ENCODE measurements at regions not wholly inside any gene's neighbourhood (a gene's known extent, or its start where the extent isn't known, plus 50 kb on each side); places are given as distances from the start of the nearest gene placed in this dataset.

- BruUV-seq (replicated peaks) = no TSS peak
- Histone ChIP-seq H3K27ac (ENCODE audit: low read length) (no peak overlapping the region), H3K27me3 (ENCODE audit: low read length) (no peaks in the 10 kb centered on the region), H3K36me3 (ENCODE audit: low read depth, low read length) (no peaks in the 10 kb centered on the region), H3K79me2 (ENCODE audit: low read length) (no peaks in the 10 kb centered on the region), H3K9me3 (ENCODE audit: low read length) (no peaks in the 10 kb centered on the region), H3K9me2 (replicated peaks; ENCODE audit: low read length) (no peaks in the 10 kb centered on the region), H3K4me1 (ENCODE audit: insufficient read depth, low read length) (peaks cover 27% of the 10 kb centered on the region), H4K20me1 (ENCODE audit: low read length) (no peaks in the 10 kb centered on the region), H3K9ac (ENCODE audit: low read length) (no peak overlapping the region), H3K4me2 (ENCODE audit: low read length) (no peak overlapping the region), H3K4me3 (ENCODE audit: low read length) (no peak overlapping the region), H2AFZ (ENCODE audit: low read length) (no peak overlapping the region), H3F3A (ENCODE audit: low read length, unreplicated experiment) (no peaks in the 10 kb centered on the region)
- TF ChIP-seq, protein P1, sequence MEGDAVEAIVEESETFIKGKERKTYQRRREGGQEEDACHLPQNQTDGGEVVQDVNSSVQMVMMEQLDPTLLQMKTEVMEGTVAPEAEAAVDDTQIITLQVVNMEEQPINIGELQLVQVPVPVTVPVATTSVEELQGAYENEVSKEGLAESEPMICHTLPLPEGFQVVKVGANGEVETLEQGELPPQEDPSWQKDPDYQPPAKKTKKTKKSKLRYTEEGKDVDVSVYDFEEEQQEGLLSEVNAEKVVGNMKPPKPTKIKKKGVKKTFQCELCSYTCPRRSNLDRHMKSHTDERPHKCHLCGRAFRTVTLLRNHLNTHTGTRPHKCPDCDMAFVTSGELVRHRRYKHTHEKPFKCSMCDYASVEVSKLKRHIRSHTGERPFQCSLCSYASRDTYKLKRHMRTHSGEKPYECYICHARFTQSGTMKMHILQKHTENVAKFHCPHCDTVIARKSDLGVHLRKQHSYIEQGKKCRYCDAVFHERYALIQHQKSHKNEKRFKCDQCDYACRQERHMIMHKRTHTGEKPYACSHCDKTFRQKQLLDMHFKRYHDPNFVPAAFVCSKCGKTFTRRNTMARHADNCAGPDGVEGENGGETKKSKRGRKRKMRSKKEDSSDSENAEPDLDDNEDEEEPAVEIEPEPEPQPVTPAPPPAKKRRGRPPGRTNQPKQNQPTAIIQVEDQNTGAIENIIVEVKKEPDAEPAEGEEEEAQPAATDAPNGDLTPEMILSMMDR (conservative IDR thresholded peaks at IDR 0.05; ENCODE audit: low read depth, low read length) = no peak
- TF ChIP-seq EZH2 (IDR thresholded peaks at IDR 0.05; ENCODE audit: low read length, unreplicated experiment) (no peak), EZH2phosphoT487 (IDR thresholded peaks at IDR 0.05; ENCODE audit: borderline replicate concordance, low read length) (no peak)
- POLR2A ChIA-PET (ENCODE audit: unreplicated experiment) = interaction anchor here (0.5 kb wide), 1 partner anchor 309 kb away, joined by 5 read pairs; no protein-coding TSS in a partner anchor
- DNase-seq (no peak), ATAC-seq (no peak; the same call in 1 of the 2 replicates)
- CTCF ChIA-PET = no interaction called here
- intact Hi-C loops (cut with micrococcal nuclease) = no loop called here
Observed at GRCh38 chr11:33444835-33445594, 187.8 kb downstream of the HIPK3 start.

- Histone ChIP-seq H3K79me2 (ENCODE audit: low read length) (no peaks in the 10 kb centered on the region), H4K20me1 (ENCODE audit: low read length) (no peaks in the 10 kb centered on the region), H3K9me2 (replicated peaks; ENCODE audit: low read length) (no peaks in the 10 kb centered on the region), H3K4me2 (ENCODE audit: low read length) (no peak overlapping the region), H2AFZ (ENCODE audit: low read length) (no peak overlapping the region), H3K4me1 (ENCODE audit: insufficient read depth, low read length) (peaks cover 16% of the 10 kb centered on the region), H3K36me3 (ENCODE audit: low read depth, low read length) (no peaks in the 10 kb centered on the region), H3K4me3 (ENCODE audit: low read length) (no peak overlapping the region), H3F3A (ENCODE audit: low read length, unreplicated experiment) (no peaks in the 10 kb centered on the region), H3K27ac (ENCODE audit: low read length) (no peak overlapping the region), H3K9ac (ENCODE audit: low read length) (no peak overlapping the region), H3K9me3 (ENCODE audit: low read length) (no peaks in the 10 kb centered on the region), H3K27me3 (ENCODE audit: low read length) (no peaks in the 10 kb centered on the region)
- intact Hi-C loops (cut with micrococcal nuclease) = no loop called here
- ChIA-PET CTCF (no interaction called here), POLR2A (ENCODE audit: unreplicated experiment) (no interaction called here)
- TF ChIP-seq EZH2 (IDR thresholded peaks at IDR 0.05; ENCODE audit: low read length, unreplicated experiment) (no peak), EZH2phosphoT487 (IDR thresholded peaks at IDR 0.05; ENCODE audit: borderline replicate concordance, low read length) (no peak)
- TF ChIP-seq, protein P1 (conservative IDR thresholded peaks at IDR 0.05; ENCODE audit: low read depth, low read length) = no peak
- no TSS peak for BruUV-seq (replicated peaks)
- DNase-seq (no peak), ATAC-seq (no peak)
Observed at GRCh38 chr11:33443684-33444083, 186.5 kb downstream of the HIPK3 start.

GRCh38 chr11:33438301-33438700 is 181.1 kb downstream of the HIPK3 start:
- ChIA-PET CTCF (no interaction called here), POLR2A (ENCODE audit: unreplicated experiment) (no interaction called here)

More at GRCh38 chr11:33438301-33438700, 181.1 kb downstream of the HIPK3 start:
- no peaks in the 10 kb centered on the region for H3K4me1 ChIP-seq (ENCODE audit: insufficient read depth, low read length)
- intact Hi-C loops (cut with micrococcal nuclease) = no loop called here
- DNase-seq = no peak
- no peaks in the 10 kb centered on the region for H3K27me3 ChIP-seq (ENCODE audit: low read length)
- no peaks in the 10 kb centered on the region for H3K36me3 ChIP-seq (ENCODE audit: low read depth, low read length)
- no peaks in the 10 kb centered on the region for H4K20me1 ChIP-seq (ENCODE audit: low read length)
- no peaks in the 10 kb centered on the region for H3F3A ChIP-seq (ENCODE audit: low read length, unreplicated experiment)
- H2AFZ ChIP-seq (ENCODE audit: low read length) = no peak overlapping the region
- no peak overlapping the region for H3K27ac ChIP-seq (ENCODE audit: low read length)
- no peak for TF ChIP-seq EZH2phosphoT487 (IDR thresholded peaks at IDR 0.05; ENCODE audit: borderline replicate concordance, low read length)
- no peak for TF ChIP-seq EZH2 (IDR thresholded peaks at IDR 0.05; ENCODE audit: low read length, unreplicated experiment)
- TF ChIP-seq, protein P1 (conservative IDR thresholded peaks at IDR 0.05; ENCODE audit: low read depth, low read length) = no peak
- H3K9ac ChIP-seq (ENCODE audit: low read length) = no peak overlapping the region
- no peaks in the 10 kb centered on the region for H3K79me2 ChIP-seq (ENCODE audit: low read length)
- no peak overlapping the region for H3K4me3 ChIP-seq (ENCODE audit: low read length)
- H3K4me2 ChIP-seq (ENCODE audit: low read length) = no peak overlapping the region
- no peak for ATAC-seq
- no TSS peak for BruUV-seq (replicated peaks)
- no peaks in the 10 kb centered on the region for H3K9me2 ChIP-seq (replicated peaks; ENCODE audit: low read length)
- H3K9me3 ChIP-seq (ENCODE audit: low read length) = no peaks in the 10 kb centered on the region; the same call in 1 of the 2 replicates

Data from PC-3 (cell line).